T-helper 1 cell treated with Interleukin-12 subunit alpha and Interleukin-12 subunit beta and Interleukin-4 antibody, amounts not matched to agents 30 μg/mL and 1 μg/mL, for 36 hours (primary cell): ENCODE measurements at regions not wholly inside any gene's neighbourhood (a gene's known extent, or its start where the extent isn't known, plus 50 kb on each side); places are given as distances from the start of the nearest gene placed in this dataset.

ENCODE experiments used
- H3K27ac Mint-ChIP-seq: one replicate; pipeline ENCODE4 v1.8.0; 2021; ENCODE audit warnings: mild to moderate bottlenecking, mixed read lengths
- H3K27me3 Mint-ChIP-seq: one replicate; pipeline ENCODE4 v1.8.0; 2021; ENCODE audit warnings: low read depth, mixed read lengths
- H3K36me3 Mint-ChIP-seq: one replicate; pipeline ENCODE4 v1.8.0; 2021; ENCODE audit warnings: low read depth, mixed read lengths
- H3K4me1 Mint-ChIP-seq: one replicate; pipeline ENCODE4 v1.8.0; 2021; ENCODE audit warnings: low read depth, mixed read lengths
- H3K4me3 Mint-ChIP-seq: one replicate; pipeline ENCODE4 v1.8.0; 2021; ENCODE audit warnings: mild to moderate bottlenecking, moderate library complexity, mixed read lengths
- H3K9me3 Mint-ChIP-seq: one replicate; pipeline ENCODE4 v1.8.0; 2021; ENCODE audit warnings: mixed read lengths

- Mint-ChIP-seq H3K4me3 (no peak overlapping the region), H3K27me3 (peaks cover 48% of the 10 kb centered on the region), H3K9me3 (no peaks in the 10 kb centered on the region), H3K36me3 (no peaks in the 10 kb centered on the region), H3K27ac (no peak overlapping the region), H3K4me1 (peaks cover 3% of the 10 kb centered on the region)
Measured at GRCh38 chr10:4775808-4776207, 50.2 kb upstream of the AKR1E2 start.

DNA sequence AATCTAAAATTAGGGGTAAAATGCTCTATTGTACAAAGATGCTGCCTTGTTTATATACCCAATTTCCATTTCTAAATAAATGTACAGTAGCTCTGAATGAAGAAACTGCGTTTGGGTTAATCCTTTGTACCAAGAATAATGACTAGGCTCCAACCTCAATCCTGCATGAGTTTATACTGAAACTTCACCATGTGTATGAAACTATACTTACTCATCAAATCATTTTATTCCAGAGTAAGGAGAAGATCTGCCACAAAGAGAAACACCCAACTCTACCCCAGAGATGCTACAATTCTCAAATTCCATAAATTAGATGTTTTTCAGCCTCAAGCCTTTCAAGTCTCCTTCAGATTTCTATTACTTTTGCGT lies 53.8 kb upstream of the AKR1E2 start:
- Mint-ChIP-seq H3K36me3 (no peaks in the 10 kb centered on the region), H3K9me3 (no peaks in the 10 kb centered on the region), H3K27me3 (peaks cover 49% of the 10 kb centered on the region), H3K27ac (no peak overlapping the region), H3K4me3 (no peak overlapping the region), H3K4me1 (peaks cover 3% of the 10 kb centered on the region)

- H3K36me3 Mint-ChIP-seq, result no peaks in the 10 kb centered on the region
- peaks cover 51% of the 10 kb centered on the region for H3K27me3 Mint-ChIP-seq
- no peak overlapping the region for H3K27ac Mint-ChIP-seq
- H3K9me3 Mint-ChIP-seq, result no peaks in the 10 kb centered on the region
- H3K4me3 Mint-ChIP-seq, result no peak overlapping the region
- peaks cover 3% of the 10 kb centered on the region for H3K4me1 Mint-ChIP-seq
Measured at GRCh38 chr10:4771554-4772201, 54.3 kb upstream of the AKR1E2 start.

DNA sequence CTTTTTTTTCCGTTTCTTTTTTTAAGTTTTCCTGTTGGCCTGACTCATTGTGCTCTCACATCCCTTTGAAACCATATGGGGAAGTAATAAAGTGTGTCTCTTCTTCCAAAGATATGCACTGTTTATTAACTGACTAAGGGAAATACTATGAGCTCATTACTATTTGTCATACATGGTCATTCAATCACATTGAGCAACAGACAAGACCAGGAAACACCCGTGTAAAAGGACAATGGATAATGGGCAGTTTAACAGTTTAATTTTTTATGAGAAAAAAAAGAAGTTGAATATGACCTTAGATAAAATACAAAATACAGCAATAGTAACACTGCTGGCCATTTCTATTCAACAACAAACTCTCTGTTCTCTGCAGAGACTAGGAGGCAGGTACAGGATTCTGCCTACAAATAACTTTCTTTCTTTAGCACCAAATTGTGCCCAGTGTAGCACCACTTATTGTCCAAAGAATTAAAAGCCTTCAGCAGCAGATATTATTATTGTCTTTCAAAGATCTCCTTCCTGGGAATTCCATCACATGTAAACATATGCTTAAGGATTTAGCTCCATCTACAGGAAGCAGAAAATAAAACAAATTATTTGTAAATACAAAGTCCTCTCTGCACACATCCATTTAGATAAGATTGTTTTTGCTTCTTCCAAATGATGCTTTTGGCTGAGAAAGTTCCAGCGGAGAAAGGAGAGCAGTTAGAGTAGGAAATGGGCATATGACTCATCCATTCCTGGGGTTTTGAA lies 55.0 kb upstream of the AKR1E2 start:
- Mint-ChIP-seq H3K27me3 (peaks cover 48% of the 10 kb centered on the region), H3K27ac (no peak overlapping the region), H3K4me1 (peaks cover under 1% of the 10 kb centered on the region), H3K4me3 (no peak overlapping the region), H3K36me3 (no peaks in the 10 kb centered on the region), H3K9me3 (no peaks in the 10 kb centered on the region)

DNA sequence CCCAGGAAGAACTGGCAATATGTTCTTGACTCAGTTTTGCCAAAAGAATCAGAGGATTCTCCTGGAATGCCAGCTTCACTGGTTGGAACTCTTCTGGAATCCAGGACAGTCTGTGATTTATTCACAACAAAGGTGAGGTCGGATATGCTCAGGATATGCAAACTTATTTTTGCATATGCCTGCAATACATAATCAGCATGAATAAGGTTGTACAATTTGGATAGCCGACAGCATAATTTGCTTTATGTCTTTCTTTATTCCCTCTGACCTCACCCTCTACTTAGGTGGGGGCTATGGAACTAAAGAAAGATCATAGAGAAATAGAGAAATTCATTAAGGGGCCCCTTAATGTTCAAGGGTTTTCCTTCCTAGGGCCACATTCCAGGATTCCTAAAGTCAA lies 57.6 kb upstream of the AKR1E2 start:
- H3K27ac Mint-ChIP-seq, result no peak overlapping the region
- H3K27me3 Mint-ChIP-seq, result peaks cover 40% of the 10 kb centered on the region
- H3K36me3 Mint-ChIP-seq, result no peaks in the 10 kb centered on the region
- no peak overlapping the region for H3K4me3 Mint-ChIP-seq
- no peaks in the 10 kb centered on the region for H3K4me1 Mint-ChIP-seq
- no peaks in the 10 kb centered on the region for H3K9me3 Mint-ChIP-seq

DNA sequence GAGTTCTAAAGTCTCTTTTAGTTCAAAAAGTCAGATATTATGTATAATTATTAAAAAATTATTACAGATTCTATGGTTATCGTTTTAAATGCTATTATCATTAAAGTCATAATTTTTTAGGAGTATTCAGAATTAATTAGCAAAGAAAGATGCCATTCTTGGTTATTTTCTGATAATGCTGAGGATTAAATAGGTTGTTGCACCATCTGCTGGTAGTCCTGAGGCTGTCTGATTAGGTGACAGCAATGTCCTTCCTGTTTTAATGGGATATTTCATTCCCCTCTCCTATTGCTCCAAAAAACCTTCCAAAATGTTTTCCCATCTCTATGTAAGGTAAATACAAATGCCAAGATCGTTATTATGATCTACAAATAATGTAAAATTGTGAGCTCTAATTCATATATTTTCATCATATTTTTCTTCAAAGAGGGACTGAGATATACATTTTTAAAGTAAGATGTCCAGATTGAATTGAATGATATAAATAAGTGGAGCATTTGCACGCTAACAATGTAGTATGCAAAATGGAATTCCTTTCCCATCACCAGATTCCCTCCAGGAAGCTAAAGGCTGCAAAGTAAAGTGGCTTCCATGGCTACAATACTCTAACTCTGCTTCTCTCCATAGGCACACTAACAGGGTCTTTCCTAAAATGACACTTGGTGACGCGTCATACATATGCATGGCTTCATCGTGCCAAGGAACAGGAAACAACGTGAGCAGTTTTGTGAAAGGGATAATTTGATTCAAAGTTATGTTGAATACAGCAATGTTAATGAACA lies 58.8 kb upstream of the AKR1E2 start:
- Mint-ChIP-seq H3K36me3 (no peaks in the 10 kb centered on the region), H3K9me3 (no peaks in the 10 kb centered on the region), H3K27me3 (peaks cover 35% of the 10 kb centered on the region), H3K4me3 (no peak overlapping the region), H3K4me1 (no peaks in the 10 kb centered on the region), H3K27ac (no peak overlapping the region)

DNA sequence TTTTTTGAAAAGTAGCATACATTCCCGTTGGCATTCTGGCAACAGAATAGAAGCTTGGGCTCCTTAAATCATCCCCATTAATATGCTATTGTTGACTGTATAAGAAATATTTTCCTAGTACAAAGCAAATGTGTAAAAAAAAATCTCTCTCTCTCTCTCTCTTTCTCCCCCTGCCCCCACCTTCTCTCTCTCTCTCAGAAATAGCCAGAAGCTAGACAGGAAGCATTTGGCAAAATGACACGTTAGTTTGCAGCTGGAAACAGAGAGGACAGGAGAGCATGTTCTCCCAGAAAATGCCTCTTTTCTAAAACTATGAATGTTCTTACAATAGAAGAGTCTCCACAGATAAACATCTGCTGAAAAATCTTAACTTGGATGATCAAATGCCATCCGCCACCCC lies 59.6 kb upstream of the AKR1E2 start:
- no peaks in the 10 kb centered on the region for H3K36me3 Mint-ChIP-seq
- H3K4me1 Mint-ChIP-seq, result no peaks in the 10 kb centered on the region
- H3K27ac Mint-ChIP-seq, result no peak overlapping the region
- H3K27me3 Mint-ChIP-seq, result peaks cover 28% of the 10 kb centered on the region
- H3K4me3 Mint-ChIP-seq, result no peak overlapping the region
- H3K9me3 Mint-ChIP-seq, result no peaks in the 10 kb centered on the region

- H3K4me1 Mint-ChIP-seq, result no peaks in the 10 kb centered on the region
- no peaks in the 10 kb centered on the region for H3K9me3 Mint-ChIP-seq
- H3K27me3 Mint-ChIP-seq, result peaks cover 19% of the 10 kb centered on the region
- H3K4me3 Mint-ChIP-seq, result no peak overlapping the region
- no peaks in the 10 kb centered on the region for H3K36me3 Mint-ChIP-seq
- H3K27ac Mint-ChIP-seq, result no peak overlapping the region
Measured at GRCh38 chr10:4765428-4765827, 60.6 kb upstream of the AKR1E2 start.

GRCh38 chr10:4763960-4764428 lies 62.0 kb upstream of the AKR1E2 start:
- Mint-ChIP-seq H3K9me3 (no peaks in the 10 kb centered on the region), H3K4me1 (no peaks in the 10 kb centered on the region), H3K36me3 (no peaks in the 10 kb centered on the region), H3K27ac (no peak overlapping the region), H3K4me3 (no peak overlapping the region), H3K27me3 (peaks cover 25% of the 10 kb centered on the region)

DNA sequence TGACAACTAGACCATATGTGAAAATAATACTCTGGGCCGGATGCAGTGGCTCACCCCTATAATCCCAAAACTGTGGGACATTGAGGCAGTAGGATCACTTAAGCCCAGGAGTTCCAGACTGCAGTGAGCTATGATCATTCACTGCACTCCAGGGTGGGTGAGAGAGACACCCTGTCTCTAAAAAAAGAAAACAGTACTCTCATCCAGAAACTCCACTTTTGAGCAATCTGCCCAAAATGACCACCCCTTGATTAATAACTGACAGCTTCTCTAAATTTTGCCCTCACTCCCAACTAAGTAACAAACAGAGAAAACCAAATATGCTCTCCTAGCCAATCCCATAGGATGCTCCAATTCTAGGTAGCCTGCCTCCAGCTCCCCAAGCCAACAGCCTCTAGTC lies 62.5 kb upstream of the AKR1E2 start:
- H3K36me3 Mint-ChIP-seq, result no peaks in the 10 kb centered on the region
- H3K4me3 Mint-ChIP-seq, result no peak overlapping the region
- no peak overlapping the region for H3K27ac Mint-ChIP-seq

DNA sequence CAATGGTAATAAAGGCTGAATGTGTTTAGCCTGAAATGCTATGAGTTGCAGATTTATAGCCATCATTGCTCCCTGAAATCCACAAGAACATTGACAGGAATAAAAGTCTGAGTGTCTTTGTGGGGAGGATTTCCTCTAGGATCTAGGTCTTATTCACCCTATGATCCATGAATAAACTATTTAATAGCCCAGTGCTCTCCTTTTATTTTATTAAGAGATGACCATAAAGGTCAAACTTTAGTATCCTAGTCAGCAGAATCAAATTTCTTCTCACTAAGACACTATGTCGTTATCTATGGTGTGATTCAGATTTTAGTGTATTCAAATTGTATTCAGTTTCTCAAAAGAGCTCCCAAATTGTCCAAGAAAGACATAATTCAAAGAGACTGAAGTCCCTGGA lies 67.8 kb upstream of the AKR1E2 start:
- H3K4me3 Mint-ChIP-seq, result no peak overlapping the region
- H3K9me3 Mint-ChIP-seq, result no peaks in the 10 kb centered on the region
- peaks cover 35% of the 10 kb centered on the region for H3K27me3 Mint-ChIP-seq
- no peaks in the 10 kb centered on the region for H3K36me3 Mint-ChIP-seq
- H3K27ac Mint-ChIP-seq, result no peak overlapping the region
- H3K4me1 Mint-ChIP-seq, result no peaks in the 10 kb centered on the region

More for the DNA sequence above, 62.5 kb upstream of the AKR1E2 start:
- Mint-ChIP-seq H3K9me3 (no peaks in the 10 kb centered on the region), H3K27me3 (peaks cover 27% of the 10 kb centered on the region), H3K4me1 (no peaks in the 10 kb centered on the region)

GRCh38 chr10:4755286-4755989 lies 70.6 kb upstream of the AKR1E2 start:
- Mint-ChIP-seq H3K4me1 (no peaks in the 10 kb centered on the region), H3K4me3 (no peak overlapping the region), H3K9me3 (no peaks in the 10 kb centered on the region), H3K36me3 (no peaks in the 10 kb centered on the region), H3K27ac (no peak overlapping the region), H3K27me3 (peaks cover 40% of the 10 kb centered on the region)

- Mint-ChIP-seq H3K9me3 (no peaks in the 10 kb centered on the region), H3K27ac (no peak overlapping the region), H3K4me1 (no peaks in the 10 kb centered on the region), H3K27me3 (peaks cover 38% of the 10 kb centered on the region), H3K36me3 (no peaks in the 10 kb centered on the region), H3K4me3 (no peak overlapping the region)
Measured at GRCh38 chr10:4754143-4754542, 71.9 kb upstream of the AKR1E2 start.

GRCh38 chr10:4751211-4751610 lies 74.8 kb upstream of the AKR1E2 start:
- Mint-ChIP-seq H3K27me3 (peaks cover 31% of the 10 kb centered on the region), H3K4me1 (no peaks in the 10 kb centered on the region), H3K27ac (no peak overlapping the region), H3K36me3 (no peaks in the 10 kb centered on the region), H3K9me3 (no peaks in the 10 kb centered on the region), H3K4me3 (no peak overlapping the region)
